A549 (cell line): ENCODE measurements at regions not wholly inside any gene's neighbourhood (a gene's known extent, or its start where the extent isn't known, plus 50 kb on each side); places are given as distances from the start of the nearest gene placed in this dataset.

Experiments used
- ATAC-seq, 2 experiments: fragments of 200-7000 bp in 1 of 2; fragments of >200 bp in 1 of 2; cut with Nextera tagmentation in 1 of 2; cut with Tn5 transposase in 1 of 2; 3 replicates each; pipeline versions ENCODE4 v1.8.0 to v1.9.1; 2018 to 2020; ENCODE audit warnings: mild to moderate bottlenecking in 1 of 2, moderate library complexity in 1 of 2
- CTCF ChIA-PET: fragments of 300-600 bp; sonication (Branson Sonifier 250); formaldehyde crosslinking; extraction: SDS; loops from one replicate; lab custom pipeline; 2021; ENCODE audit warnings: antibody characterized with exemption, inconsistent platforms; lab: Yijun Ruan, JAX
- POLR2A ChIA-PET: fragments of 350-600 bp; formaldehyde crosslinking; extraction: SDS; loops from one replicate; lab custom pipeline; 2021; ENCODE audit warnings: antibody characterized with exemption, inconsistent platforms; lab: Yijun Ruan, JAX
- DNase-seq, 2 experiments: peaks; one replicate each; pipeline versions ENCODE4 v3.0.0 to v3.0.0-alpha.2; 2011 to 2016; ENCODE audit warnings: low read depth in 1 of 2, low spot score in 1 of 2
- FAIRE-seq: peaks from 2 replicates; lab custom pipeline; 2011; peaks lifted over from hg19 to GRCh38; lab: Jason Lieb, UNC
- H3K27ac ChIP-seq, 2 experiments: fragments of >200 bp; sonication (Bioruptor Twin); formaldehyde crosslinking; 3 replicates each; pipeline ENCODE4 v1.5.1; 2016 to 2017
- H3K4me1 ChIP-seq: fragments of >200 bp; sonication (Bioruptor Twin); formaldehyde crosslinking; 3 replicates; pipeline ENCODE4 v1.6.1; 2016
- H3K4me2 ChIP-seq: fragments of >200 bp; sonication (Bioruptor Twin); formaldehyde crosslinking; 3 replicates; pipeline ENCODE4 v1.6.1; 2016
- H3K4me3 ChIP-seq: fragments of >200 bp; sonication (Bioruptor Twin); formaldehyde crosslinking; 3 replicates; pipeline ENCODE4 v1.5.1; 2016
- H3K9me3 ChIP-seq: fragments of >200 bp; sonication (Bioruptor Twin); formaldehyde crosslinking; 3 replicates; pipeline ENCODE4 v1.6.1; 2016
- ATOH8 ChIP-seq: fragments of 250-450 bp; sonication (Bioruptor Pico); IDR thresholded peaks from 2 replicates; pipeline ENCODE4 v1.5.0; 2020; ENCODE audit warnings: low read depth, mild to moderate bottlenecking, moderate library complexity
- BCL3 ChIP-seq: fragments of >200 bp; sonication (Bioruptor Twin); formaldehyde crosslinking; IDR thresholded peaks from 3 replicates; pipeline ENCODE4 v1.6.1; 2016
- BHLHE40 ChIP-seq: IDR thresholded peaks from 2 replicates; pipeline ENCODE4 v1.6.1; 2012; ENCODE audit warnings: low read depth, low read length, inconsistent platforms
- CBX2 ChIP-seq: fragments of 200-600 bp; sonication (generic); IDR thresholded peaks from 2 replicates; pipeline ENCODE4 v1.6.1; 2016; ENCODE audit warnings: low read depth, mild to moderate bottlenecking, borderline replicate concordance
- CEBPB ChIP-seq, 2 experiments: fragments of >200 bp in 1 of 2; sonication (Bioruptor Twin) in 1 of 2; formaldehyde crosslinking in 1 of 2; IDR thresholded peaks; 2 replicates each; pipeline ENCODE4 v1.6.1; 2012 to 2016
- CHD4 ChIP-seq: fragments of 200-600 bp; sonication (generic); IDR thresholded peaks from 2 replicates; pipeline ENCODE4 v1.6.1; 2016; ENCODE audit warnings: antibody characterized with exemption, mild to moderate bottlenecking, borderline replicate concordance
- CTCF ChIP-seq: fragments of >200 bp; sonication (Bioruptor Twin); formaldehyde crosslinking; IDR thresholded peaks from 3 replicates; pipeline ENCODE4 v1.5.1; 2016
- EHMT2 ChIP-seq: fragments of 200-600 bp; sonication (generic); IDR thresholded peaks from 2 replicates; pipeline ENCODE4 v1.6.1; 2016; ENCODE audit warnings: antibody characterized with exemption, low read depth, mild to moderate bottlenecking, moderate library complexity
- EP300 ChIP-seq, 2 experiments: fragments of >200 bp; sonication (Bioruptor Twin); formaldehyde crosslinking; IDR thresholded peaks; 2 replicates in 1 of 2; 3 replicates in 1 of 2; pipeline ENCODE4 v1.6.1; 2016 to 2017
- ESRRA ChIP-seq: fragments of 150-350 bp; IDR thresholded peaks from 2 replicates; pipeline ENCODE4 v1.6.1; 2014; ENCODE audit warnings: mild to moderate bottlenecking, low read length, borderline replicate concordance
- FOSL2 ChIP-seq, 2 experiments: fragments of 450-650 bp in 1 of 2; fragments of >200 bp in 1 of 2; sonication (Bioruptor Twin) in 1 of 2; formaldehyde crosslinking; IDR thresholded peaks; 2 replicates each; pipeline versions ENCODE4 v1.5.0 to v1.6.1; 2016 to 2020; ENCODE audit warnings: mild to moderate bottlenecking in 1 of 2, moderate library complexity in 1 of 2
- GATA3 ChIP-seq: IDR thresholded peaks from 2 replicates; pipeline ENCODE4 v1.6.1; 2012; ENCODE audit warnings: borderline replicate concordance
- HMGXB4 ChIP-seq: fragments of 250-450 bp; sonication (Bioruptor Pico); IDR thresholded peaks from 2 replicates; pipeline ENCODE4 v1.5.0; 2021; ENCODE audit warnings: mild to moderate bottlenecking, moderate library complexity, borderline replicate concordance
- HOXA7 ChIP-seq: fragments of 250-450 bp; sonication (Bioruptor Pico); IDR thresholded peaks from 2 replicates; pipeline ENCODE4 v1.5.0; 2020; ENCODE audit warnings: mild to moderate bottlenecking, moderate library complexity
- HOXB5 ChIP-seq: fragments of 250-450 bp; sonication (Bioruptor Pico); IDR thresholded peaks from 2 replicates; pipeline ENCODE4 v1.5.0; 2020; ENCODE audit warnings: mild to moderate bottlenecking, moderate library complexity
- JUN ChIP-seq, 2 experiments: fragments of >200 bp; sonication (Bioruptor Twin); formaldehyde crosslinking; IDR thresholded peaks; 2 replicates in 1 of 2; 3 replicates in 1 of 2; pipeline ENCODE4 v1.6.1; 2016 to 2017
- MAX ChIP-seq: IDR thresholded peaks from 2 replicates; pipeline ENCODE4 v1.6.1; 2012
- MAZ ChIP-seq: fragments of 150-350 bp; IDR thresholded peaks from 2 replicates; pipeline ENCODE4 v1.6.1; 2014; ENCODE audit warnings: antibody characterized with exemption, low read depth, low read length, borderline replicate concordance
- PHF8 ChIP-seq: fragments of 200-600 bp; sonication (generic); IDR thresholded peaks from 2 replicates; pipeline ENCODE4 v1.6.1; 2016; ENCODE audit warnings: low read depth, mild to moderate bottlenecking, antibody characterized with exemption, moderate library complexity, borderline replicate concordance
- POLR2A ChIP-seq: IDR thresholded peaks from 2 replicates; pipeline ENCODE4 v1.6.1; 2012; ENCODE audit warnings: mild to moderate bottlenecking, low read length
- POLR2AphosphoS2 ChIP-seq: conservative IDR thresholded peaks from 2 replicates; pipeline ENCODE4 v1.6.1; 2012; ENCODE audit warnings: low read length, improper control_type of control experiment, inconsistent platforms
- RAD21 ChIP-seq, 2 experiments: fragments of >200 bp in 1 of 2; sonication (Bioruptor Twin) in 1 of 2; formaldehyde crosslinking in 1 of 2; IDR thresholded peaks in 1 of 2; conservative IDR thresholded peaks in 1 of 2; 2 replicates in 1 of 2; 3 replicates in 1 of 2; pipeline ENCODE4 v1.6.1; 2012 to 2018; ENCODE audit warnings: inconsistent platforms in 1 of 2
- RCOR1 ChIP-seq: fragments of 150-350 bp; IDR thresholded peaks from 2 replicates; pipeline ENCODE4 v1.6.1; 2014; ENCODE audit warnings: antibody characterized with exemption, low read length, low read depth
- RNF2 ChIP-seq: fragments of 200-600 bp; sonication (generic); IDR thresholded peaks from 2 replicates; pipeline ENCODE4 v1.6.1; 2016; ENCODE audit warnings: low read depth, mild to moderate bottlenecking, antibody characterized with exemption, moderate library complexity, borderline replicate concordance
- SMC3 ChIP-seq: fragments of >200 bp; sonication (Bioruptor Twin); formaldehyde crosslinking; IDR thresholded peaks from 3 replicates; pipeline ENCODE4 v1.6.1; 2018; ENCODE audit warnings: inconsistent platforms
- TP53 ChIP-seq: fragments of 250-450 bp; sonication (Bioruptor Pico); IDR thresholded peaks from 2 replicates; pipeline ENCODE4 v1.5.0; 2021; ENCODE audit warnings: mild to moderate bottlenecking, moderate library complexity
- USF2 ChIP-seq: fragments of 450-650 bp; IDR thresholded peaks from 2 replicates; pipeline ENCODE4 v1.6.1; 2014; ENCODE audit warnings: antibody characterized with exemption
- ZC3H11A ChIP-seq: fragments of 450-650 bp; IDR thresholded peaks from 2 replicates; pipeline ENCODE4 v1.6.1; 2014; ENCODE audit warnings: antibody characterized with exemption, mild to moderate bottlenecking
- ZNF302 ChIP-seq: fragments of 250-450 bp; sonication (Bioruptor Pico); IDR thresholded peaks from 2 replicates; pipeline ENCODE4 v1.9.0; 2021; ENCODE audit warnings: inconsistent platforms, mild to moderate bottlenecking, moderate library complexity
- WGBS: methylation state at CpG from one replicate; pipeline ENCODE4 v1.1.6; 2017; ENCODE audit errors: missing lambda C conversion rate; 5-methylcytosine and 5-hydroxymethylcytosine counted together

- FAIRE-seq (no peak), ATAC-seq (no peak), DNase-seq (no peak)
- POLR2A ChIA-PET, result interaction anchor here (1.8 kb wide), 1 partner anchor 372 kb away, joined by 10 read pairs; the partner anchor contains the start of gene JUN
- Histone ChIP-seq H3K4me2 (peak overlapping the region; percentile 70; the same call in 2 of the 3 replicates), H3K9me3 (peaks cover 12% of the 10 kb centered on the region; the same call in 1 of the 3 replicates), H3K4me3 (no peak overlapping the region), H3K4me1 (peaks cover 41% of the 10 kb centered on the region), H3K27ac (peak overlapping the region; percentile 56 to 97; a peak in 5 of 6 replicates)
- CTCF ChIA-PET, result no interaction called here
- 49% methylated on average over 3 of the region's 3 CpGs for WGBS
- TF ChIP-seq RNF2 (no peak), TP53 (CRISPR knock-in tag) (no peak), MAZ (no peak), PHF8 (no peak)
Observed at GRCh38 chr1:59156051-59156450, 140.8 kb upstream of the FGGY start.

- CTCF ChIA-PET, result interaction anchor here (0.8 kb wide), 1 partner anchor 10 kb away, joined by 3 read pairs; no protein-coding TSS in a partner anchor
- WGBS, result 8% methylated on average over 6 of the region's 7 CpGs
Observed at GRCh38 chr1:59156526-59157199, 140.2 kb upstream of the FGGY start.

More at GRCh38 chr1:59156526-59157199, 140.2 kb upstream of the FGGY start:
- Histone ChIP-seq H3K4me1 (peaks cover 36% of the 10 kb centered on the region), H3K4me3 (no peak overlapping the region), H3K9me3 (peaks cover 12% of the 10 kb centered on the region; the same call in 1 of the 3 replicates), H3K27ac (peak overlapping the region; percentile 73 to 97), H3K4me2 (peak overlapping the region; percentile 70)
- POLR2A ChIA-PET, result interaction anchor here (0.6 to 1.8 kb wide), 2 partner anchors 372 to 375 kb away, joined by 3 to 10 read pairs; partner anchors contain the start of gene JUN
- TF ChIP-seq FOSL2 (IDR thresholded peaks at IDR 0.05) (0 out of 2 replicates have a peak, but pooled peaks have one; percentile 16), FOSL2 (CRISPR knock-in tag; IDR thresholded peaks at IDR 0.05) (peak; percentile 20; the same call in 1 of the 2 replicates), BHLHE40 (no peak), ZC3H11A (no peak), GATA3 (peak; percentile 33; the same call in 1 of the 2 replicates), CEBPB (IDR thresholded peaks at IDR 0.05) (peak in 1 of 2 experiments; percentile 30; a peak in 1 of 4 replicates), BCL3 (no peak), HOXA7 (CRISPR knock-in tag) (no peak), SMC3 (no peak), ATOH8 (CRISPR knock-in tag) (no peak), USF2 (no peak), EP300 (IDR thresholded peaks at IDR 0.05) (peak; percentile 19 to 56; a peak in 2 of 5 replicates), RAD21 (conservative IDR thresholded peaks at IDR 0.05 in 1 of 2, IDR thresholded peaks at IDR 0.05 in 1 of 2) (peak; percentile 19 to 34; a peak in 3 of 5 replicates), CTCF (no peak), HMGXB4 (CRISPR knock-in tag) (no peak), RCOR1 (no peak), EHMT2 (no peak), JUN (IDR thresholded peaks at IDR 0.05) (0 out of 5 replicates have a peak, but pooled peaks of 1 of the 2 experiments have one; percentile 33), ZNF302 (no peak), POLR2AphosphoS2 (no peak), POLR2A (no peak), MAX (no peak; the same call in 1 of the 2 replicates), CBX2 (no peak), CHD4 (no peak), HOXB5 (no peak), ESRRA (no peak)
- DNase-seq (peak; percentile 26 to 67), FAIRE-seq (no peak), ATAC-seq (peak; percentile 68 to 82)
